ENCODE measurements at regions not wholly inside any gene's neighbourhood (a gene's known extent, or its start where the extent isn't known, plus 50 kb on each side); places are given as distances from the start of the nearest gene placed in this dataset.
"Not testable (repeated sequence)": the region's sequence is repeated elsewhere in the genome, so short reads cannot be mapped to it uniquely, and the experiment has no call there.

- no peak for DNase-seq (ENCODE audit: low read depth in 2 of 2)
Observed at GRCh38 chr6:105881608-105882007, 204.5 kb upstream of the PRDM1 start.

DNA sequence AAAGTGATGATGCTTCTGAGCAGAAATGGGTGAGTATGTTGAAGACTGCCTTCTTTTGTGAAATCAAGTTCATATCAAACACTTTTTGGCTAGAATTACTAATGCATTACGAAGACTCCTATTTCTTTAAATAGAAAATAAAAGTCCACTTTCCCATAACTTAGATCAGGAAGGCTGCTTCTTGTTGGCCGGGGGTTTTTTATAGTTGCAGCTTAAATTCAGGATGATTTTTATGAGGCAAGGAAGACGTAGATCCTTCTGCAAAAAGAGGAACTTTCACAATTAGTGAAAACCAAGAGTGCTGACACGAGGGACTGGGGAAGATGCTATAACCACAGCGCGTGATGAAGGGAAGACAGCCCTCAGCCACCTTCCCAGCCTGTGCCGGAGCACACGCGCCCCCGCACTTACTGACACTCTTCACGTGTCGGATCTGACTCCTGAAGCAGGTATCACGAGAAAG lies 206.1 kb upstream of the PRDM1 start:
- DNase-seq (ENCODE audit: low read depth in 2 of 2), result no peak

GRCh38 chr6:105879146-105879545 lies 207.0 kb upstream of the PRDM1 start:
- DNase-seq (ENCODE audit: low read depth in 2 of 2), result no peak

GRCh38 chr6:105875974-105876640 lies 210.0 kb upstream of the PRDM1 start:
- no peak for DNase-seq (ENCODE audit: low read depth in 2 of 2)

DNA sequence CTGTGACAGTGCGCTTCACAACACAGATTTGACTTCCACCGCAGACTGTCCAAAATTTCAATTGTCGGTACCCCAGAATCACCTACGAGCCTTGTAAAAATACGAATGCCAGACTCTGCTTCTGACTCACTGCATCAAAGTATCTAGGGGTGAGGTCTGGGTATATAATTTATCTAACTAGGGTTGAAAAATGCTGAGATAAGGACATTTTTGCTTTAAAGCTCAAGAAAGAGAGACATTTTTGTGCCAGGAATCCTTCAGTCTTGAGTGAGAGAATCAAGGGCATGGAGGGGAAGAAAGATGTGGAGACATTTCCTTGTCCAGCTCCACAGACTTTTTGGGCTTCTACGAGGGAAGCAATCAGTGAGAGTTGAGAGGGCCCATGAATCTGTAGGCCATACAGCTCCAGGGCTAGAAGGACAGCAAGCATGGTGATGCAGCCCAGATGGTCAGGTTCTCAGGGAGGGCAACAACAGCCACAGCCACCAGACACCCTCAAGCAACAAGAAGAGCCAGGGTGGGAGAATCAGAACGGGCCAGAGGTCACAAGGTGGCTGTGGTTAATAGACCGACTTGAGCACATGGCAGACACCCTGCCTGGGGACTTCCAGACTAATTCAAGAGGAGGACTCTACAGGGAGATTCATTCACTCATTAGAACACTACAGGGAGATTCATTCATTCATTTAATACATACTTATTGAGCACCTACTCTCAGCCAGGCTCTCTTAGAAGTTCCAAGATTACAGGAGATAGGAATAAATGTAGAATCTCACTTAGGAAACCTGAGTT lies 211.1 kb upstream of the PRDM1 start:
- no peak for DNase-seq (ENCODE audit: low read depth in 2 of 2)

- DNase-seq (ENCODE audit: low read depth in 2 of 2), result no peak
Observed at GRCh38 chr6:105873799-105874198, 212.3 kb upstream of the PRDM1 start.

- no peak for DNase-seq (ENCODE audit: low read depth in 2 of 2)
Observed at GRCh38 chr6:105873211-105873704, 212.9 kb upstream of the PRDM1 start.

DNA sequence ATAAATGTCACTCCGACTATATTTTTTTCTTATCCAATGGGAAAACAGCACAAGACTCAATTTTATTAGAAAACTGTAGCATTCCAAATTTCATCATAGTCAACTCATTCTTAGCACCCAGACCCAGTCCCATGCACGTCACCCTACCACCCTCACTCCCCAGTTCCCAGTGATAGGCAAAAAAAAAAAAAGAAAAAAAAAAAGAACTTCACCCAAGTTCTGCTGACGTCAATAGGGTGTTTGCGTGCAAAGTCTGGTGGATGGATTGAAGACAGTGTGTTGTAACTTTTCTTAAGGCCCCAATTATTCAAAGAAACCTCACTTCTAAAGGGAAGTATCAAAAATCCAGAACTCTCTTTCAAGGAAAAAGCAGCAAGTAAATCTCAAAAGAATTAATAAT lies 213.9 kb upstream of the PRDM1 start:
- no peak for DNase-seq (ENCODE audit: low read depth in 2 of 2)

DNA sequence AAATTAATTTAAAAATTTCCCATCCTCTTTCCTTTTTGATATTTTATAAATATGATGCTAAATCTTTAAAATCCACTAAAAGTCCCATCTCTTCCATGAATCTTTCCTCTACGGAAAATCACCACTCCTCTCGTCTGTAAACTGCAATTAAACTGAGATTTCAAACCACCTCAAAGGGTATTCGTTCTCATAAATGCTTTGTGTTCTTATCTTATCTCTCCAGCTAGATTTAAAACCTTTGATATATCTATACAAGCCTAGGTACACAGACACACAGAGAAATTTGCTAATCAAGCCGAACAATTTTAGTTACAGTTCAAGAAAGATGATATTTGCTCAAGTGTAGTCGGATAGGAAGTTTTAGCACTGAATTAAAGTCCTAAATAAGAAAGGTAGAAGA lies 214.6 kb upstream of the PRDM1 start:
- no peak for DNase-seq (ENCODE audit: low read depth in 2 of 2)

GRCh38 chr6:105869835-105870440 lies 216.2 kb upstream of the PRDM1 start:
- DNase-seq (ENCODE audit: low read depth in 2 of 2), result no peak

GRCh38 chr6:105868823-105869460 lies 217.2 kb upstream of the PRDM1 start:
- DNase-seq (ENCODE audit: low read depth in 2 of 2), result no peak

- DNase-seq (ENCODE audit: low read depth in 2 of 2), result no peak
Observed at GRCh38 chr6:105867821-105868220, 218.3 kb upstream of the PRDM1 start.

DNA sequence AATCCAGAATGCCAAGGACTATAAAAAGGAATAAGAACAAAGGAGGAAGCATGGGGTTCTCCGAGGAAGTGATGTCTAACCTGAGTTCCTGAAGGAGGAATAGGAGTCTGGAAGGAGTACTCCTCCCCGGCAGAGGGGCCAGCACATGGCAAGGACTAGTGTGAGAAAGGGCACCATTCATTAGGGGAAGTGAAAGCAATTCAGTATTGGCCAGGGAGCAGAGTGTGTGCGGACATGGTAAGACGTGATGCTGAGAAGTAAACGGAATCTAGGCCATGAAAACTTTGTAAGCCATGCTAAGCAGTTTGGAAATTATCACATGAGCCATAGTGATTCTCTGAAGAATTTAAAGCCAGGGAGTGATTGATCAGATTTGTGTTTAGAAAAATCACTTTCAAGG lies 218.9 kb upstream of the PRDM1 start:
- no peak for DNase-seq (ENCODE audit: low read depth in 2 of 2)

GRCh38 chr6:105862936-105863607 lies 223.1 kb upstream of the PRDM1 start:
- DNase-seq (ENCODE audit: low read depth in 2 of 2), result no peak

- DNase-seq (ENCODE audit: low read depth in 2 of 2), result not testable (repeated sequence)
Observed at GRCh38 chr6:105860927-105861326, 225.2 kb upstream of the PRDM1 start.

- no peak for DNase-seq (ENCODE audit: low read depth in 2 of 2)
Observed at GRCh38 chr6:105859457-105859856, 226.7 kb upstream of the PRDM1 start.

DNA sequence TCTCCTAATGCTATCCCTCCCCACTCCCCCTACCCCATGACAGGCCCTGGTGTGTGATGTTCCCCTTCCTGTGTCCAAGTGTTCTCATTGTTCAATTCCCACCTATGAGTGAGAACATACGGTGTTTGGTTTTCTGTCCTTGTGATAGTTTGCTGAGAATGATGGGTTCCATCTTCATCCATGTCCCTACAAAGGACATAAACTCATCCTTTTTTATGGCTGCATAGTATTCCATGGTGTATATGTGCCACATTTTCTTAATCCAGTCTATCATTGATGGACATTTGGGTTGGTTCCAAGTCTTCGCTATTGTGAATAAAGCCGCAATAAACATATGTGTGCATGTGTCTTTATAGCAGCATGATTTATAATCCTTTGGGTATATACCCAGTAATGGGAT lies 227.5 kb upstream of the PRDM1 start:
- not testable (repeated sequence) for DNase-seq (ENCODE audit: low read depth in 2 of 2)

- DNase-seq (ENCODE audit: low read depth in 2 of 2), result no peak
Observed at GRCh38 chr6:105855433-105855832, 230.7 kb upstream of the PRDM1 start.

- DNase-seq (ENCODE audit: low read depth in 2 of 2), result not testable (repeated sequence)
Observed at GRCh38 chr6:105853979-105854378, 232.2 kb upstream of the PRDM1 start.

GRCh38 chr6:105851606-105852005 lies 234.5 kb upstream of the PRDM1 start:
- no peak for DNase-seq (ENCODE audit: low read depth in 2 of 2)

DNA sequence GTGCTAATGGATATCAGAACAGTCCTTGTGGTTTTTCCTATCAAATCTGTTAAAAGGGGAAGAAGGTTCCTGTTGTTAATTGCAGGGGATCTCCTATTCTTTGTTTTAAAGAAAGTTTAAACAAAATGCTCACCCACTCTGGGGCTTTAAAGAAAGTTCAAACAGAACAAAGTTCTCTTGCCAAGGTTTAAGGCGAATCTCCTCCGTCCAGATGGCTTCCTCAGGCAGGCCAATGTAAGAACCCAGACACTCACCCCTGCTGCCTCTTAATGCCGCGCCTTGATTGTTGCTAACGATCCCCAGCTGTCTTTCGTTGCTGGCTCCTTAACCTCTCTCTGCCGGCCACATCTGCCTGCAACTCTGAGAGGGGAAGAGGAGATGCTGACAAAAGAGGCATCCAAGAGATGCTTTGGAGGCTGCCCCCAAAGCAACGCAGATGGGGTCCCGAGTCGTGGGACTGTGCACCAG lies 235.0 kb upstream of the PRDM1 start:
- no peak for DNase-seq (ENCODE audit: low read depth in 2 of 2)

Measured in activated CD8-positive, alpha-beta memory T cell treated with anti-CD3 and anti-CD28 coated beads for 4 hours (primary cell).